ENCODE measurements at regions not wholly inside any gene's neighbourhood (a gene's known extent, or its start where the extent isn't known, plus 50 kb on each side); places are given as distances from the start of the nearest gene placed in this dataset.
A peak's percentile ranks its signal among the peaks of the same experiment; 100 is the strongest.

DNA sequence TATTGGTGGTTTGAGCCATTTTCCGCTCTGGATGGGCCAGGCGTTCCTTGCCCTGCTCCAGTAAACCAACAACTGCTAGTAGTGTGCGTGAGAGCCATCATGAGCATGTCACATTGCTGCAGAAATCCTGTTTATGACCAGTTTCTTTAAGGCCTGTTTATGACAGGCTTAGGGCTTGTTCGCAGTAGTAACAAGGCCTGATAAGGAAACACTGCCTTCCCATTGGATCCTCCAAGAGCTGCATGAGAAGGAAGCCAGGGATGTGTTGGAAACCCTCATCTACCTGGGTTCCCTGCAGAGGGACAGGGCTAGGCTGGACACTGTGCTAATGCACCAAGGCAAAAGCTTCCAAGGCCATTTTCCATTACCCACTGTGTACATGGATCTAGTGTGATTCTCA, 153.9 kb downstream of the ZNF518B start:
- no peak overlapping the region for H3K4me3 ChIP-seq (ENCODE audit: low read depth, low read length)
- H3K36me3 ChIP-seq (ENCODE audit: control insufficient read depth, insufficient read depth, low read length): no peaks in the 10 kb centered on the region
- DNase-seq (ENCODE audit: low read depth): no peak
- CTCF ChIA-PET: no interaction called here
- no peaks in the 10 kb centered on the region; the same call in 1 of the 2 replicates for H3K27me3 ChIP-seq (ENCODE audit: control insufficient read depth, insufficient read depth, low read length)
- POLR2A ChIA-PET: no interaction called here
- TF ChIP-seq, protein P1, sequence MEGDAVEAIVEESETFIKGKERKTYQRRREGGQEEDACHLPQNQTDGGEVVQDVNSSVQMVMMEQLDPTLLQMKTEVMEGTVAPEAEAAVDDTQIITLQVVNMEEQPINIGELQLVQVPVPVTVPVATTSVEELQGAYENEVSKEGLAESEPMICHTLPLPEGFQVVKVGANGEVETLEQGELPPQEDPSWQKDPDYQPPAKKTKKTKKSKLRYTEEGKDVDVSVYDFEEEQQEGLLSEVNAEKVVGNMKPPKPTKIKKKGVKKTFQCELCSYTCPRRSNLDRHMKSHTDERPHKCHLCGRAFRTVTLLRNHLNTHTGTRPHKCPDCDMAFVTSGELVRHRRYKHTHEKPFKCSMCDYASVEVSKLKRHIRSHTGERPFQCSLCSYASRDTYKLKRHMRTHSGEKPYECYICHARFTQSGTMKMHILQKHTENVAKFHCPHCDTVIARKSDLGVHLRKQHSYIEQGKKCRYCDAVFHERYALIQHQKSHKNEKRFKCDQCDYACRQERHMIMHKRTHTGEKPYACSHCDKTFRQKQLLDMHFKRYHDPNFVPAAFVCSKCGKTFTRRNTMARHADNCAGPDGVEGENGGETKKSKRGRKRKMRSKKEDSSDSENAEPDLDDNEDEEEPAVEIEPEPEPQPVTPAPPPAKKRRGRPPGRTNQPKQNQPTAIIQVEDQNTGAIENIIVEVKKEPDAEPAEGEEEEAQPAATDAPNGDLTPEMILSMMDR (IDR thresholded peaks at IDR 0.05; ENCODE audit: insufficient read depth, low read depth, low read length): no peak

DNA sequence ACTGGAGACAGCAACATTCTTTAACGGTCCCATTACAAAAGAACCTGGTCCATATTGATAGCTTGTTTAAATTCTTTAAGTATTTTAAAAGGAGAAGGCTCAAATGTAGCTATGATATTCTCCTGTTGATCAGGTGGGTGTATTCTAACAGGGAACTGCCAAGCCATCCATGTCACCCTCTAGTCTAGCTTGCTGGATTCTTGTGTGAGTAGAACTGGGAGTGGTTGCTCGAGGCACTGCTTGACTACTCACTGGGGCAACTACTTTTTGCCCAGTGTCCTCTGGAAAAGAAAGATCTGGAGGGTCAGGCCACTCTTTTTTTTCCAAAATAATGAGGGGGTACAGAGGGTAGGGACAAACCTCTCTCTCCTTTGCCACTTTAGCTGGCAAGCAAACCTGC, 155.1 kb downstream of the ZNF518B start:
- H3K27me3 ChIP-seq (ENCODE audit: control insufficient read depth, insufficient read depth, low read length): no peaks in the 10 kb centered on the region; the same call in 1 of the 2 replicates
- H3K4me3 ChIP-seq (ENCODE audit: low read depth, low read length): no peak overlapping the region
- TF ChIP-seq, protein P1 (IDR thresholded peaks at IDR 0.05; ENCODE audit: insufficient read depth, low read depth, low read length): no peak
- no peaks in the 10 kb centered on the region for H3K36me3 ChIP-seq (ENCODE audit: control insufficient read depth, insufficient read depth, low read length)
- POLR2A ChIA-PET: no interaction called here
- CTCF ChIA-PET: interaction anchor here (0.7 to 1.7 kb wide), 3 partner anchors 65 to 101 kb away, joined by 3 to 4 read pairs (median 3); no protein-coding TSS in a partner anchor
- no peak for DNase-seq (ENCODE audit: low read depth)

DNA sequence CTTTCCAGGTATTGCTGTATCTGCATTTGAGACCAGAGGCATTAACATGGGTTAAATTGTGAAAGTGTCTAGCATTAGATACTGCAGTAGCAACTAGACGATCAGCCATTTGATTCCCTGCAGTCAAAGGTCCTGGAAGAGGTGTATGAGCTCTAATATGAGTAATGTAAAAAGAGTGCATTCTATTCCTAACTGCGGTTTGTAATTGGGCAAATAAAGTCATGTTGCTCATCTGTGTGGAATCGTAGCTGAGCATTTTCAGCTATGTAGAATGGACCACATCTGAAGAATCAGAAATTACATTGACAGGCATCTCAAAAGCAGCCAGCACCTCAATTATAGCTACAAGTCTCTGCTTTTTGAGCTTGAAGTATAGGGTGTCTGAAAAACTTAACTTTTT, 157.6 kb downstream of the ZNF518B start:
- CTCF ChIA-PET: interaction anchor here (1.0 to 1.1 kb wide), 2 partner anchors 129 to 140 kb away, joined by 3 read pairs; no protein-coding TSS in a partner anchor
- Histone ChIP-seq H3K4me3 (ENCODE audit: low read depth, low read length) (no peak overlapping the region), H3K27me3 (ENCODE audit: control insufficient read depth, insufficient read depth, low read length) (no peaks in the 10 kb centered on the region), H3K36me3 (ENCODE audit: control insufficient read depth, insufficient read depth, low read length) (no peaks in the 10 kb centered on the region)
- peak; percentile 34 for DNase-seq (ENCODE audit: low read depth)
- TF ChIP-seq, protein P1 (IDR thresholded peaks at IDR 0.05; ENCODE audit: insufficient read depth, low read depth, low read length): no peak
- POLR2A ChIA-PET: no interaction called here

DNA sequence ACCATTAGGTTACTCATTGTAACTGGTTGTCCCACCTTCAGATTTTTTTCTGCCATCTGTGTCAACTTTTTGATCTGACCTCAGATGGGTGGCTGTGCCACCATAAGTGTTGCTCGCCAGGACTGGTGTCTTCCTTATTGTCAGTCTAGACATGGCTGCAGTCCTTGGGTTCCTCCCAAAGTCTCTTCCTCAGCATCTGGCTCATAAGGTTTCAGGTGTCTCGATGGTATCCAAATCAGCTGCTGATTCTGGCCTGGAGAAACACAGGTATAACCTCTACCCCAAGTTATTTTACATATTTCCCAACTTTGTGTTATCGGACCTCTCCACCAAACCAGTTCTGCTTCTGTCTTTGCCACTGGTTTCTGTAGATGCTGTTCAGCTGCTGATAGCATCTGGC, 158.5 kb downstream of the ZNF518B start:
- DNase-seq (ENCODE audit: low read depth): no peak

DNA sequence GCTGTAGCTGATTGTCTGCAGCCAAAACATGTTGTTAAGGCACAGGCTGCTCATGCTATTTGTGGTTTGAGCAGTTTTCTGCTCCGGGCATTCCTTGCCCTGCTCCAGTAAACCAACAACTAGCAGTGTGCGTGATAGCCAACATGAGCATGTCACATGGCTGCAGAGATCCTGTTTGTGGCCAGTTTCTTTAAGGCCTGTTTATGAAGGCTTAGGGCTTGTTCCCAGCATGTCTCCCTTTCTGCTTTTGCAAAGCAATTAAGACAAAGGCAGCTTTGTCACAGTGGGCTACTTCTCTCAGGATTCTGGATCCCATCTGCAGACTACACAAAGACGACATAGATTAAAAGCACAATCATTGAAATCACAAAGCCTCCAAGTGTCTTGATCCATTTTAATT, 160.5 kb downstream of the ZNF518B start:
- ChIA-PET CTCF (interaction anchor here (1.2 kb wide), 1 partner anchor 132 kb away, joined by 3 read pairs; no protein-coding TSS in a partner anchor), POLR2A (no interaction called here)
- DNase-seq (ENCODE audit: low read depth): peak; percentile 76
- Histone ChIP-seq H3K36me3 (ENCODE audit: control insufficient read depth, insufficient read depth, low read length) (no peaks in the 10 kb centered on the region), H3K27me3 (ENCODE audit: control insufficient read depth, insufficient read depth, low read length) (no peaks in the 10 kb centered on the region), H3K4me3 (ENCODE audit: low read depth, low read length) (no peak overlapping the region)
- TF ChIP-seq, protein P1 (IDR thresholded peaks at IDR 0.05; ENCODE audit: insufficient read depth, low read depth, low read length): no peak

More for the DNA sequence above, 158.5 kb downstream of the ZNF518B start:
- Histone ChIP-seq H3K4me3 (ENCODE audit: low read depth, low read length) (no peak overlapping the region), H3K27me3 (ENCODE audit: control insufficient read depth, insufficient read depth, low read length) (no peaks in the 10 kb centered on the region), H3K36me3 (ENCODE audit: control insufficient read depth, insufficient read depth, low read length) (no peaks in the 10 kb centered on the region)
- TF ChIP-seq, protein P1 (IDR thresholded peaks at IDR 0.05; ENCODE audit: insufficient read depth, low read depth, low read length): no peak
- CTCF ChIA-PET: interaction anchor here (1.0 kb wide), 1 partner anchor 19 kb away, joined by 3 read pairs; no protein-coding TSS in a partner anchor
- POLR2A ChIA-PET: no interaction called here
